IMR-90 (cell line): ENCODE measurements at regions not wholly inside any gene's neighbourhood (a gene's known extent, or its start where the extent isn't known, plus 50 kb on each side); places are given as distances from the start of the nearest gene placed in this dataset.

Experiments
- CHD1 ChIP-seq: IDR thresholded peaks from 2 replicates; pipeline ENCODE4 v1.6.1; 2012; ENCODE audit warnings: low read depth, low read length, improper control_type of control experiment
- MAFK ChIP-seq: IDR thresholded peaks from 2 replicates; pipeline ENCODE4 v1.6.1; 2012; ENCODE audit warnings: low read depth, low read length, improper control_type of control experiment
- MAZ ChIP-seq: IDR thresholded peaks from 2 replicates; pipeline ENCODE4 v1.6.1; 2012; ENCODE audit warnings: low read depth, mild to moderate bottlenecking, low read length, improper control_type of control experiment, moderate library complexity, borderline replicate concordance
- MXI1 ChIP-seq: IDR thresholded peaks from 2 replicates; pipeline ENCODE4 v1.6.1; 2012; ENCODE audit warnings: low read depth, mild to moderate bottlenecking, low read length, moderate library complexity, borderline replicate concordance
- POLR2A ChIP-seq: IDR thresholded peaks from 2 replicates; pipeline ENCODE4 v1.6.1; 2012; ENCODE audit warnings: mild to moderate bottlenecking, low read depth, low read length
- RAD21 ChIP-seq: IDR thresholded peaks from 2 replicates; pipeline ENCODE4 v1.6.1; 2012; ENCODE audit warnings: low read length, improper control_type of control experiment
- RCOR1 ChIP-seq: IDR thresholded peaks from 2 replicates; pipeline ENCODE4 v1.6.1; 2012; ENCODE audit warnings: mild to moderate bottlenecking, low read length, improper control_type of control experiment; ENCODE audit not compliant: insufficient replicate concordance
- TF ChIP-seq, protein P1 (sequence below): conservative IDR thresholded peaks from 2 replicates; pipeline ENCODE4 v1.5.1; 2012; ENCODE audit warnings: mild to moderate bottlenecking, low read depth, low read length, improper control_type of control experiment

DNA sequence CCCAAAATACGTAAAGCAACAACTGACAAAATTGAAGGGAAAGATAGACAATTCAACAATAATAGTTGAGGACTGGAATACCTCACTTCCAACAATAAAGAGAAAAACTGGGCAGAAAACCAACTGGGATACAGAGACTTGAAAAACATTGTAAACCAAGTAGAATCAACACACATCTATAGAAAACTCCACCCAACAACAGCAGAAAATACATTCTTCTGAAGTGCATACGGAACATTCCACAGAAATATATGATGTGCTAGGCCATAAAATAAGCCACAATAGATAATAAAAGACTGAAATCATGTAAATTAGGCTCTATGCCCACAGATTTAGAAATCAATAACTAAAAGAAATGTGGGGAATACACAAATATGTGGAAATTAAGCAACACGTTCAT lies 98.4 kb upstream of the THBS1 start:
- TF ChIP-seq POLR2A (no peak), MAFK (no peak), MXI1 (no peak), CHD1 (no peak), RAD21 (no peak), RCOR1 (no peak), MAZ (no peak)
- TF ChIP-seq, protein P1, sequence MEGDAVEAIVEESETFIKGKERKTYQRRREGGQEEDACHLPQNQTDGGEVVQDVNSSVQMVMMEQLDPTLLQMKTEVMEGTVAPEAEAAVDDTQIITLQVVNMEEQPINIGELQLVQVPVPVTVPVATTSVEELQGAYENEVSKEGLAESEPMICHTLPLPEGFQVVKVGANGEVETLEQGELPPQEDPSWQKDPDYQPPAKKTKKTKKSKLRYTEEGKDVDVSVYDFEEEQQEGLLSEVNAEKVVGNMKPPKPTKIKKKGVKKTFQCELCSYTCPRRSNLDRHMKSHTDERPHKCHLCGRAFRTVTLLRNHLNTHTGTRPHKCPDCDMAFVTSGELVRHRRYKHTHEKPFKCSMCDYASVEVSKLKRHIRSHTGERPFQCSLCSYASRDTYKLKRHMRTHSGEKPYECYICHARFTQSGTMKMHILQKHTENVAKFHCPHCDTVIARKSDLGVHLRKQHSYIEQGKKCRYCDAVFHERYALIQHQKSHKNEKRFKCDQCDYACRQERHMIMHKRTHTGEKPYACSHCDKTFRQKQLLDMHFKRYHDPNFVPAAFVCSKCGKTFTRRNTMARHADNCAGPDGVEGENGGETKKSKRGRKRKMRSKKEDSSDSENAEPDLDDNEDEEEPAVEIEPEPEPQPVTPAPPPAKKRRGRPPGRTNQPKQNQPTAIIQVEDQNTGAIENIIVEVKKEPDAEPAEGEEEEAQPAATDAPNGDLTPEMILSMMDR, result no peak
